ENCODE measurements at regions not wholly inside any gene's neighbourhood (a gene's known extent, or its start where the extent isn't known, plus 50 kb on each side); places are given as distances from the start of the nearest gene placed in this dataset.

DNA sequence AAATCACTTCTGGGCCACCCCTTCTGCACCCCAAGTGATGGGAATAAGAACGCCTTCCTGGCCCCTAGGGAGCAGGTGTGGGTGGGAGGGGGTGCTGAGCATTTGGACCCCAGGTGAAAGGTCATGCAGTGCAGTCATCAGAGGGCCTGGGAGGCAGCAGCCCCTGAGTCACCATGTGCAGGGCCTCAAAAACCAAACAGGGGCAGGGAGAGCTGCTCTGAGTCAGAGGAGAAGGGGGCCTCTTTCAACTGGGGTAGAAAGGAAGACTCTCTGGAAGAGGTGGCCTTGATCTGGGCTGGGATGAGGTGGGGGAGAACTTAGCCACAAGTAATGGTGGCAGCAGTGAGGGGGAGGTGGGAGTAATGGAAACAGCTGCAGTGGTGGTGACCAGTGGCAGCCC is 164.3 kb downstream of the BUB3 start:
- ATAC-seq (ENCODE audit: poor library complexity), result no peak
- ChIA-PET POLR2A (no interaction called here), CTCF (no interaction called here)
- H3K27me3 Mint-ChIP-seq, result no peaks in the 10 kb centered on the region
- no peak overlapping the region for H3K4me3 ChIP-seq (ENCODE audit: low read length)
- no peak for DNase-seq
- no peaks in the 10 kb centered on the region for H3K36me3 ChIP-seq (ENCODE audit: insufficient read depth, low read length)
- H3K9me3 Mint-ChIP-seq, result no peaks in the 10 kb centered on the region
- no peaks in the 10 kb centered on the region for H3K4me1 ChIP-seq (ENCODE audit: insufficient read depth, low read length)
- TF ChIP-seq, protein P1, sequence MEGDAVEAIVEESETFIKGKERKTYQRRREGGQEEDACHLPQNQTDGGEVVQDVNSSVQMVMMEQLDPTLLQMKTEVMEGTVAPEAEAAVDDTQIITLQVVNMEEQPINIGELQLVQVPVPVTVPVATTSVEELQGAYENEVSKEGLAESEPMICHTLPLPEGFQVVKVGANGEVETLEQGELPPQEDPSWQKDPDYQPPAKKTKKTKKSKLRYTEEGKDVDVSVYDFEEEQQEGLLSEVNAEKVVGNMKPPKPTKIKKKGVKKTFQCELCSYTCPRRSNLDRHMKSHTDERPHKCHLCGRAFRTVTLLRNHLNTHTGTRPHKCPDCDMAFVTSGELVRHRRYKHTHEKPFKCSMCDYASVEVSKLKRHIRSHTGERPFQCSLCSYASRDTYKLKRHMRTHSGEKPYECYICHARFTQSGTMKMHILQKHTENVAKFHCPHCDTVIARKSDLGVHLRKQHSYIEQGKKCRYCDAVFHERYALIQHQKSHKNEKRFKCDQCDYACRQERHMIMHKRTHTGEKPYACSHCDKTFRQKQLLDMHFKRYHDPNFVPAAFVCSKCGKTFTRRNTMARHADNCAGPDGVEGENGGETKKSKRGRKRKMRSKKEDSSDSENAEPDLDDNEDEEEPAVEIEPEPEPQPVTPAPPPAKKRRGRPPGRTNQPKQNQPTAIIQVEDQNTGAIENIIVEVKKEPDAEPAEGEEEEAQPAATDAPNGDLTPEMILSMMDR (IDR thresholded peaks at IDR 0.05), result no peak
- no peaks in the 10 kb centered on the region for H3K27me3 ChIP-seq (ENCODE audit: control insufficient read depth in 1 of 2, insufficient read depth in 2 of 2, low read length in 2 of 2)
- H3K4me1 Mint-ChIP-seq (ENCODE audit: low read depth), result no peaks in the 10 kb centered on the region
- intact Hi-C loops (cut with DNase I, micrococcal nuclease), result no loop called here
- H3K4me3 Mint-ChIP-seq, result no peak overlapping the region
- no peaks in the 10 kb centered on the region for H3K36me3 Mint-ChIP-seq (ENCODE audit: low read depth)
- no peak overlapping the region for H3K27ac ChIP-seq (ENCODE audit: low read depth in 1 of 2, low read length in 2 of 2)
- no peaks in the 10 kb centered on the region for H3K9me3 ChIP-seq (ENCODE audit: control insufficient read depth in 1 of 2, insufficient read depth in 1 of 2, low read length in 2 of 2)
- no peak overlapping the region for H3K27ac Mint-ChIP-seq

DNA sequence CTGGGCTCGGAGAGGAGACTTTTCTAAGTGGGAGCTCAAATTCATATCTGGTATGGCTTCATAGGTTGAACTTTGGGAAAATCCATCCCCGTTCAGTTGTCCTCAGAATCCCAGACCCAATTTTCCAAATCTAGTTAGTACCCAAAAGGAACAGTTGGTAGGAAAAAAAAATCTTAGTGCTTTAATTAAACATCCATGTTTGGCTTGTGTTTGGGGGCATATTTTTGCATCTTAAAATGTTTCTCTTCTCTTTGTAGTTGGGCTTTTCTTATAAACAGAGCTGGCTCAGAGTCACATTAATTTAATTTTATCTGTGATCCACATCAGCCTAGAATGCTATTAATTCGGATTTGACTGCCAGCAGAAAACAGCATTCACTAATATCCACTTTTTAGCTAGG is 165.9 kb downstream of the BUB3 start:
- ChIA-PET CTCF (no interaction called here), POLR2A (no interaction called here)
- Mint-ChIP-seq H3K27ac (no peak overlapping the region), H3K4me3 (no peak overlapping the region), H3K36me3 (ENCODE audit: low read depth) (no peaks in the 10 kb centered on the region), H3K27me3 (no peaks in the 10 kb centered on the region), H3K4me1 (ENCODE audit: low read depth) (no peaks in the 10 kb centered on the region), H3K9me3 (no peaks in the 10 kb centered on the region)
- no peak for ATAC-seq (ENCODE audit: poor library complexity)
- Histone ChIP-seq H3K27ac (ENCODE audit: low read depth in 1 of 2, low read length in 2 of 2) (no peak overlapping the region), H3K4me3 (ENCODE audit: low read length) (no peak overlapping the region), H3K36me3 (ENCODE audit: insufficient read depth, low read length) (no peaks in the 10 kb centered on the region), H3K9me3 (ENCODE audit: control insufficient read depth in 1 of 2, insufficient read depth in 1 of 2, low read length in 2 of 2) (no peaks in the 10 kb centered on the region), H3K4me1 (ENCODE audit: insufficient read depth, low read length) (no peaks in the 10 kb centered on the region), H3K27me3 (ENCODE audit: control insufficient read depth in 1 of 2, insufficient read depth in 2 of 2, low read length in 2 of 2) (no peaks in the 10 kb centered on the region)
- intact Hi-C loops (cut with DNase I, micrococcal nuclease), result no loop called here
- no peak for DNase-seq
- TF ChIP-seq, protein P1 (IDR thresholded peaks at IDR 0.05), result no peak

DNA sequence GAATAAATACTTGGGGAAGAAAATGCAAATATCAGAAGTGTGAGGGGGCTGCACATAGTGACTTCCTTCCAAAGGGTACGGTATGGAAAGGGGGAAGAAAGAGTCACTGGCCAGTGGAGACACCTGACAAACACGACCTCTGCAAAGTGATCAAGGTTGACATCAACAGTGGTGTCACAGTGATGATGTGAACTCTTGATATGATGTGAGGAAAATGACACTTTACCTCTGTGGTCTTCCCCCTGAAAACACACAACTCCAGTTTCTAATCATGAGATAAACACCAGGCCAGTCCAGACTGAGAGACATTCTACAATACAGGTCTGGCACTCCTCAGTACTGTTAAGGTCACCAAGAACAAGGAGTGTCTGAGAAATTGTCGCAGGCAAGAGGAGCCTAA is 169.7 kb downstream of the BUB3 start:
- Mint-ChIP-seq H3K4me3 (no peak overlapping the region), H3K9me3 (peaks cover 5% of the 10 kb centered on the region), H3K27ac (no peak overlapping the region), H3K27me3 (peaks cover 5% of the 10 kb centered on the region), H3K4me1 (ENCODE audit: low read depth) (no peaks in the 10 kb centered on the region), H3K36me3 (ENCODE audit: low read depth) (peaks cover 13% of the 10 kb centered on the region)
- Histone ChIP-seq H3K4me1 (ENCODE audit: insufficient read depth, low read length) (no peaks in the 10 kb centered on the region), H3K36me3 (ENCODE audit: insufficient read depth, low read length) (no peaks in the 10 kb centered on the region), H3K4me3 (ENCODE audit: low read length) (no peak overlapping the region), H3K27me3 (ENCODE audit: control insufficient read depth in 1 of 2, insufficient read depth in 2 of 2, low read length in 2 of 2) (no peaks in the 10 kb centered on the region), H3K27ac (ENCODE audit: low read depth in 1 of 2, low read length in 2 of 2) (no peak overlapping the region), H3K9me3 (ENCODE audit: control insufficient read depth in 1 of 2, insufficient read depth in 1 of 2, low read length in 2 of 2) (no peaks in the 10 kb centered on the region)
- ChIA-PET POLR2A (no interaction called here), CTCF (no interaction called here)
- no peak for ATAC-seq (ENCODE audit: poor library complexity)
- TF ChIP-seq, protein P1 (IDR thresholded peaks at IDR 0.05), result no peak
- intact Hi-C loops (cut with DNase I, micrococcal nuclease), result no loop called here
- no peak for DNase-seq
